ENCODE measurements at regions not wholly inside any gene's neighbourhood (a gene's known extent, or its start where the extent isn't known, plus 50 kb on each side); places are given as distances from the start of the nearest gene placed in this dataset.

GRCh38 chr17:79361873-79362771 lies 248.7 kb downstream of the RBFOX3 start:
- DNase-seq: no peak
- peaks cover 0 to 89% of the 10 kb centered on the region in 2 donors for H3K27me3 ChIP-seq
- no peak overlapping the region for H3K27ac ChIP-seq
- H3K9me3 ChIP-seq: no peaks in the 10 kb centered on the region
- H3K4me3 ChIP-seq: no peak overlapping the region
- no peaks in the 10 kb centered on the region for H3K36me3 ChIP-seq
- intact Hi-C loops (cut with DNase I; ENCODE audit: low total_unique reads): no loop called here
- TF ChIP-seq CTCF (IDR thresholded peaks at IDR 0.05): no peak
- H3K4me1 ChIP-seq: no peaks in the 10 kb centered on the region

- no peak for DNase-seq
- no peak for TF ChIP-seq CTCF (IDR thresholded peaks at IDR 0.05)
- H3K4me1 ChIP-seq: no peaks in the 10 kb centered on the region
- intact Hi-C loops (cut with DNase I; ENCODE audit: low total_unique reads): no loop called here
- H3K36me3 ChIP-seq: no peaks in the 10 kb centered on the region
- no peak overlapping the region for H3K27ac ChIP-seq
- H3K27me3 ChIP-seq: peaks cover 0 to 88% of the 10 kb centered on the region in 2 donors
- H3K4me3 ChIP-seq: no peak overlapping the region
- H3K9me3 ChIP-seq: no peaks in the 10 kb centered on the region
These were observed 249.6 kb downstream of the RBFOX3 start for GRCh38 chr17:79361221-79361734.

DNA sequence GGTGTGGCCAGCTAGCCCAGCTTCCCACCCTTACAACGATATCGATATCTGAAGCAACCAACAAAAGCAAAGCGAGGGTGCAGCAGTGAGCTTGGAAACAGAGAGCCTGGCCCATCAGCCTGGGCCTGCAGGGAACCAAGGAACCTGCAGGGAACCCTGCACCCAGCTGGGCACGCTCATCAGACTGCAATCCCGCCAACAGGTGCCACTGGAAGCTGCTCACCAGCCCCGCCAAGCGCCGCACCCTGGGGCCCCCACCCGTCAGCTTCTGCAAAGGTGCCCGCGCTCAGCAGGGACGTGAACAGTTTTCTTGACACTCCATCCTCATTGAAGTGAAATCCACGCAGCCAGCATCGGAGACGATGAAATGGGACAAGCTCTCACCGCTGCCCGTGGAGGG lies 250.7 kb downstream of the RBFOX3 start:
- Histone ChIP-seq H3K9me3 (no peaks in the 10 kb centered on the region), H3K36me3 (no peaks in the 10 kb centered on the region), H3K4me3 (no peak overlapping the region), H3K27me3 (peaks cover 0 to 87% of the 10 kb centered on the region in 2 donors), H3K4me1 (no peaks in the 10 kb centered on the region), H3K27ac (no peak overlapping the region)
- TF ChIP-seq CTCF (IDR thresholded peaks at IDR 0.05): no peak
- DNase-seq: no peak
- intact Hi-C loops (cut with DNase I; ENCODE audit: low total_unique reads): no loop called here

GRCh38 chr17:79356839-79357447 lies 253.9 kb downstream of the RBFOX3 start:
- intact Hi-C loops (cut with DNase I; ENCODE audit: low total_unique reads): no loop called here
- H3K9me3 ChIP-seq: no peaks in the 10 kb centered on the region
- H3K27ac ChIP-seq: no peak overlapping the region
- H3K4me3 ChIP-seq: no peak overlapping the region
- no peak for TF ChIP-seq CTCF (IDR thresholded peaks at IDR 0.05)
- no peak for DNase-seq
- H3K4me1 ChIP-seq: no peaks in the 10 kb centered on the region
- peaks cover 0 to 89% of the 10 kb centered on the region in 2 donors for H3K27me3 ChIP-seq
- no peaks in the 10 kb centered on the region for H3K36me3 ChIP-seq

DNA sequence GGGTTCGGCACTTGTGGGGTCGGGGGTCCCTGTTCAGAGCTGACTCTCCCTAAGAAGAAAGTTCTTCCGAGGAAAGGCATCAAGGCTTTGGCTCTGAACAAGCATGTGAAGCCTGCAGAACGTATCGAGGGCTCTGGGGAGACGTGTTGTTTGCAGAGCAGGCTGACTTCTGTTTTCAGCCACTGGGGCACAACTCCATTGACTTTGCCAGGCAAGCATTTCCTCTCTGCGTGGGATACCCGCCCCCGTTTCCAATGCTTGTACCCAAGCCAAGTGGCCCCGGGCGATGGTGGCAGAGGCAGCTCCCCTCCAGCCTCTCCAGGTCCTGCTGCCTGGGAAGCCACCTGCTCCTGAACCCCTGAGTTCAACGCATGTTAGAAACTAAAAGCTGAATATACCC lies 255.7 kb downstream of the RBFOX3 start:
- DNase-seq: no peak

More for the DNA sequence above, 255.7 kb downstream of the RBFOX3 start:
- H3K4me3 ChIP-seq: no peak overlapping the region
- no peaks in the 10 kb centered on the region for H3K9me3 ChIP-seq
- no peak overlapping the region for H3K27ac ChIP-seq
- H3K36me3 ChIP-seq: no peaks in the 10 kb centered on the region
- intact Hi-C loops (cut with DNase I; ENCODE audit: low total_unique reads): no loop called here
- TF ChIP-seq CTCF (IDR thresholded peaks at IDR 0.05): no peak
- peaks cover 0 to 93% of the 10 kb centered on the region in 2 donors for H3K27me3 ChIP-seq
- H3K4me1 ChIP-seq: no peaks in the 10 kb centered on the region
